Mesenchymal stem cell (in vitro differentiated cells and primary cell): ENCODE measurements at regions not wholly inside any gene's neighbourhood (a gene's known extent, or its start where the extent isn't known, plus 50 kb on each side); places are given as distances from the start of the nearest gene placed in this dataset.

Source experiments
- DNase-seq: peaks from one replicate; pipeline ENCODE4 v3.0.0-alpha.2; 2013
- H2AFZ ChIP-seq: one replicate; pipeline ENCODE4 v1.6.1; 2013; ENCODE audit warnings: low read depth, mild to moderate bottlenecking, control low read depth, inconsistent platforms, low read length, moderate library complexity
- H2AK5ac ChIP-seq: 2 replicates; pipeline ENCODE4 v1.6.1; 2013; ENCODE audit warnings: low read length, moderate library complexity, mild to moderate bottlenecking, inconsistent platforms; ENCODE audit not compliant: severe bottlenecking
- H2BK120ac ChIP-seq: one replicate; pipeline ENCODE4 v1.6.1; 2013; ENCODE audit warnings: low read depth, mild to moderate bottlenecking, inconsistent platforms, low read length, moderate library complexity
- H2BK12ac ChIP-seq, 2 experiments: one replicate each; pipeline ENCODE4 v1.6.1; 2013; ENCODE audit warnings: inconsistent platforms in 2 of 2, low read length in 2 of 2, mild to moderate bottlenecking in 2 of 2, moderate library complexity in 2 of 2, control low read depth in 1 of 2
- H2BK15ac ChIP-seq: one replicate; pipeline ENCODE4 v1.6.1; 2013; ENCODE audit warnings: mild to moderate bottlenecking, low read depth, inconsistent platforms; ENCODE audit not compliant: poor library complexity, severe bottlenecking
- H2BK5ac ChIP-seq: 2 replicates; pipeline ENCODE4 v1.6.1; 2013; ENCODE audit warnings: low read depth, mild to moderate bottlenecking, low read length, control low read depth, inconsistent platforms; ENCODE audit not compliant: poor library complexity, severe bottlenecking
- H3K14ac ChIP-seq, 2 experiments: one replicate each; pipeline ENCODE4 v1.6.1; 2013; ENCODE audit warnings: inconsistent platforms in 2 of 2, low read length in 2 of 2, control low read depth in 1 of 2, mild to moderate bottlenecking in 1 of 2, moderate library complexity in 1 of 2
- H3K18ac ChIP-seq, 2 experiments: one replicate each; pipeline ENCODE4 v1.6.1; 2013; ENCODE audit warnings: inconsistent platforms in 2 of 2, low read length in 2 of 2, control low read depth in 1 of 2, low read depth in 1 of 2, mild to moderate bottlenecking in 1 of 2
- H3K23ac ChIP-seq, 2 experiments: one replicate each; pipeline ENCODE4 v1.6.1; 2013; ENCODE audit warnings: inconsistent platforms in 2 of 2, low read length in 2 of 2, mild to moderate bottlenecking in 2 of 2, moderate library complexity in 2 of 2, control low read depth in 1 of 2
- H3K27ac ChIP-seq: 2 replicates; pipeline ENCODE4 v1.5.1; 2013; ENCODE audit warnings: mild to moderate bottlenecking, moderate library complexity, low read length, control low read depth, inconsistent platforms; ENCODE audit not compliant: poor library complexity, severe bottlenecking
- H3K27me3 ChIP-seq, 2 experiments: 2 replicates each; pipeline versions ENCODE4 v1.6.1 to v1.7.0; 2013; ENCODE audit warnings: low read length in 2 of 2, mild to moderate bottlenecking in 2 of 2, moderate library complexity in 2 of 2, control low read depth in 1 of 2, inconsistent platforms in 1 of 2; ENCODE audit not compliant: control insufficient read depth in 1 of 2, insufficient read depth in 1 of 2
- H3K36me3 ChIP-seq, 2 experiments: 2 replicates each; pipeline versions ENCODE4 v1.6.1 to v1.7.0; 2013; ENCODE audit warnings: low read length in 2 of 2, control low read depth in 1 of 2, inconsistent platforms in 1 of 2, low read depth in 1 of 2, mild to moderate bottlenecking in 1 of 2; ENCODE audit not compliant: insufficient read depth in 2 of 2, control insufficient read depth in 1 of 2
- H3K4ac ChIP-seq, 2 experiments: one replicate each; pipeline ENCODE4 v1.6.1; 2013; ENCODE audit warnings: inconsistent platforms in 2 of 2, low read length in 2 of 2, mild to moderate bottlenecking in 2 of 2, moderate library complexity in 2 of 2, control low read depth in 1 of 2, low read depth in 1 of 2
- H3K4me1 ChIP-seq: 2 replicates; pipeline ENCODE4 v1.6.1; 2013; ENCODE audit warnings: low read depth, low read length, control low read depth; ENCODE audit not compliant: control insufficient read depth, insufficient read depth
- H3K4me2 ChIP-seq: 2 replicates; pipeline ENCODE4 v1.6.1; 2013; ENCODE audit warnings: low read length, mild to moderate bottlenecking, inconsistent platforms; ENCODE audit not compliant: poor library complexity, severe bottlenecking
- H3K4me3 ChIP-seq, 2 experiments: 2 replicates each; pipeline versions ENCODE4 v1.5.1 to v1.7.0; 2013; ENCODE audit warnings: low read length in 2 of 2, mild to moderate bottlenecking in 2 of 2, control low read depth in 1 of 2, low read depth in 1 of 2; ENCODE audit not compliant: insufficient read depth in 1 of 2
- H3K79me1 ChIP-seq: replicated peaks from 2 replicates; pipeline ENCODE4 v1.6.1; 2013; ENCODE audit warnings: mild to moderate bottlenecking, control low read depth, low read length, inconsistent platforms; ENCODE audit not compliant: poor library complexity, severe bottlenecking
- H3K9ac ChIP-seq: 2 replicates; pipeline ENCODE4 v1.7.0; 2013; ENCODE audit warnings: mild to moderate bottlenecking, low read length, moderate library complexity
- H3K9me3 ChIP-seq: 2 replicates; pipeline ENCODE4 v1.7.0; 2013; ENCODE audit warnings: mild to moderate bottlenecking, low read length; ENCODE audit not compliant: control insufficient read depth
- H4K8ac ChIP-seq: one replicate; pipeline ENCODE4 v1.6.1; 2013; ENCODE audit warnings: inconsistent platforms, mild to moderate bottlenecking, low read length, moderate library complexity
- H4K91ac ChIP-seq: one replicate; pipeline ENCODE4 v1.6.1; 2013; ENCODE audit warnings: mild to moderate bottlenecking, low read length, inconsistent platforms
- WGBS: methylation state at CpG from one replicate; pipeline ENCODE4 v1.1.7; 2013; ENCODE audit warnings: mixed read lengths; 5-methylcytosine and 5-hydroxymethylcytosine counted together

GRCh38 chr7:19390795-19391194 lies 245.6 kb upstream of the FERD3L start:
- Histone ChIP-seq H2BK15ac (no peak overlapping the region), H3K4me2 (peak overlapping the region; percentile 3), H3K4me3 (no peak overlapping the region), H4K8ac (peak overlapping the region; percentile 84), H3K4me1 (peaks cover 3% of the 10 kb centered on the region), H3K4ac (no peak overlapping the region), H2BK5ac (no peak overlapping the region), H3K27ac (peak overlapping the region; percentile 3), H3K79me1 (no peaks in the 10 kb centered on the region), H3K9me3 (no peaks in the 10 kb centered on the region), H3K27me3 (no peaks in the 10 kb centered on the region), H2BK12ac (no peak overlapping the region), H2AFZ (no peak overlapping the region), H4K91ac (no peak overlapping the region), H3K9ac (no peak overlapping the region), H2BK120ac (no peak overlapping the region), H2AK5ac (no peak overlapping the region), H3K14ac (no peak overlapping the region), H3K18ac (peak overlapping the region in 1 of 2 experiments; percentile 37), H3K36me3 (no peaks in the 10 kb centered on the region), H3K23ac (no peak overlapping the region)
- WGBS: 13% methylated on average over 4 of the region's 5 CpGs
- peak; percentile 25 for DNase-seq

GRCh38 chr7:19381321-19381720 lies 236.1 kb upstream of the FERD3L start:
- WGBS: 50% methylated on average over 1 of the region's 1 CpG
- no peak overlapping the region for H3K14ac ChIP-seq
- H2BK5ac ChIP-seq: no peak overlapping the region
- no peaks in the 10 kb centered on the region for H3K9me3 ChIP-seq
- no peak overlapping the region for H3K4me3 ChIP-seq
- H3K4ac ChIP-seq: no peak overlapping the region
- no peak overlapping the region for H2BK120ac ChIP-seq
- no peak overlapping the region for H4K8ac ChIP-seq
- no peak overlapping the region for H2BK15ac ChIP-seq
- peak; percentile 32 for DNase-seq
- no peaks in the 10 kb centered on the region for H3K4me1 ChIP-seq
- H2AFZ ChIP-seq: no peak overlapping the region
- H3K23ac ChIP-seq: no peak overlapping the region
- no peak overlapping the region for H2AK5ac ChIP-seq
- peaks cover 1% of the 10 kb centered on the region for H3K79me1 ChIP-seq
- H3K4me2 ChIP-seq: no peak overlapping the region
- H3K27ac ChIP-seq: no peak overlapping the region
- no peak overlapping the region for H3K9ac ChIP-seq
- H3K27me3 ChIP-seq: no peaks in the 10 kb centered on the region
- no peaks in the 10 kb centered on the region for H3K36me3 ChIP-seq
- H4K91ac ChIP-seq: no peak overlapping the region
- no peak overlapping the region for H3K18ac ChIP-seq
- no peak overlapping the region for H2BK12ac ChIP-seq

- Histone ChIP-seq H3K4me1 (no peaks in the 10 kb centered on the region), H3K27me3 (no peaks in the 10 kb centered on the region), H4K8ac (no peak overlapping the region), H2BK5ac (no peak overlapping the region), H3K9me3 (no peaks in the 10 kb centered on the region), H3K23ac (no peak overlapping the region), H3K36me3 (no peaks in the 10 kb centered on the region), H3K4ac (peak overlapping the region in 1 of 2 experiments; percentile 87), H2BK15ac (no peak overlapping the region), H3K4me2 (no peak overlapping the region), H3K79me1 (peaks cover 1% of the 10 kb centered on the region), H3K27ac (peak overlapping the region; percentile 90), H3K9ac (no peak overlapping the region), H2AFZ (no peak overlapping the region), H3K14ac (no peak overlapping the region), H3K18ac (peak overlapping the region in 1 of 2 experiments; percentile 33), H2BK12ac (no peak overlapping the region), H4K91ac (peak overlapping the region; percentile 50), H2AK5ac (no peak overlapping the region), H2BK120ac (no peak overlapping the region), H3K4me3 (no peak overlapping the region)
- DNase-seq: no peak
- WGBS: 68% methylated on average over 2 of the region's 2 CpGs
Measured at GRCh38 chr7:19378345-19378714, 233.1 kb upstream of the FERD3L start.

GRCh38 chr7:19377611-19378344 lies 232.6 kb upstream of the FERD3L start:
- Histone ChIP-seq H3K36me3 (no peaks in the 10 kb centered on the region), H2BK120ac (no peak overlapping the region), H3K14ac (no peak overlapping the region), H3K4ac (peak overlapping the region in 1 of 2 experiments; percentile 71), H3K4me3 (no peak overlapping the region), H2BK5ac (peak overlapping the region; percentile 73), H3K4me1 (no peaks in the 10 kb centered on the region), H3K27me3 (no peaks in the 10 kb centered on the region), H3K9me3 (no peaks in the 10 kb centered on the region), H2BK12ac (peak overlapping the region in 1 of 2 experiments; percentile 77), H3K27ac (peak overlapping the region; percentile 90), H3K9ac (peak overlapping the region; percentile 57), H3K4me2 (peak overlapping the region; percentile 59), H3K23ac (no peak overlapping the region), H3K18ac (peak overlapping the region; percentile 52 to 89), H3K79me1 (peaks cover 1% of the 10 kb centered on the region), H2AK5ac (no peak overlapping the region), H2AFZ (no peak overlapping the region), H4K91ac (peak overlapping the region; percentile 91), H2BK15ac (peak overlapping the region; percentile 60), H4K8ac (peak overlapping the region; percentile 78)
- 27% methylated on average over 8 of the region's 9 CpGs for WGBS
- DNase-seq: peak; percentile 72
